Right lobe of liver (tissue), 4 donors: ENCODE measurements at regions not wholly inside any gene's neighbourhood (a gene's known extent, or its start where the extent isn't known, plus 50 kb on each side); places are given as distances from the start of the nearest gene placed in this dataset.

ENCODE experiments used
- CTCF ChIP-seq, 4 donors: fragments of 200-600 bp in 3 of 4; fragments of 450-650 bp in 1 of 4; IDR thresholded peaks; one replicate each; pipeline versions ENCODE4 v1.5.1 to v1.8.0; 2016 to 2022; ENCODE audit warnings: antibody characterized with exemption in 4 of 4, mild to moderate bottlenecking in 2 of 4
- POLR2A ChIP-seq: fragments of 450-650 bp; IDR thresholded peaks from one replicate; pipeline ENCODE4 v1.6.1; 2017; ENCODE audit warnings: antibody characterized with exemption, mild to moderate bottlenecking
- donor health status: DM: no; HTN: no; CAD: no.
- donor health status: DM: no; HTN: no; CAD: no.
- donor health status: DM: no; HTN: yes; CAD: no.

- TF ChIP-seq CTCF (IDR thresholded peaks at IDR 0.05) (no peak), POLR2A (no peak)
Measured at GRCh38 chr7:139561-140243, 52.7 kb upstream of the FAM20C start.
